Astrocyte (in vitro differentiated cells and primary cell): ENCODE measurements at regions not wholly inside any gene's neighbourhood (a gene's known extent, or its start where the extent isn't known, plus 50 kb on each side); places are given as distances from the start of the nearest gene placed in this dataset.

ENCODE experiments used
- DNase-seq: peaks from one replicate; pipeline ENCODE4 v3.0.0-alpha.2; 2010; ENCODE audit warnings: low read depth
- FAIRE-seq: peaks from 2 replicates; lab custom pipeline; 2011; peaks lifted over from hg19 to GRCh38; lab: Jason Lieb, UNC
- H2AFZ ChIP-seq: 2 replicates; pipeline ENCODE4 v1.6.0; 2012; ENCODE audit warnings: low read depth, low read length, inconsistent platforms
- H3K27ac ChIP-seq: 2 replicates; pipeline ENCODE4 v1.5.1; 2011; ENCODE audit warnings: low read depth, low read length, inconsistent platforms
- H3K27me3 ChIP-seq: 2 replicates; pipeline ENCODE4 v1.6.0; 2011; ENCODE audit warnings: low read length, inconsistent platforms; ENCODE audit not compliant: insufficient read depth
- H3K36me3 ChIP-seq: 2 replicates; pipeline ENCODE4 v1.5.1; 2011; ENCODE audit warnings: low read length, inconsistent platforms; ENCODE audit not compliant: insufficient read depth
- H3K4me1 ChIP-seq: 2 replicates; pipeline ENCODE4 v1.5.1; 2011; ENCODE audit warnings: low read length, inconsistent platforms; ENCODE audit not compliant: insufficient read depth
- H3K4me2 ChIP-seq: 2 replicates; pipeline ENCODE4 v1.6.0; 2012; ENCODE audit warnings: low read length, inconsistent platforms
- H3K4me3 ChIP-seq: 2 replicates; pipeline ENCODE4 v1.5.1; 2011; ENCODE audit warnings: low read depth, mild to moderate bottlenecking, low read length, inconsistent platforms; ENCODE audit not compliant: insufficient read depth
- H3K79me2 ChIP-seq: 2 replicates; pipeline ENCODE4 v1.6.0; 2012; ENCODE audit warnings: mild to moderate bottlenecking, low read length, inconsistent platforms; ENCODE audit not compliant: insufficient read depth
- H3K9ac ChIP-seq: 2 replicates; pipeline ENCODE4 v1.6.0; 2012; ENCODE audit warnings: mild to moderate bottlenecking, low read length, inconsistent platforms
- H3K9me3 ChIP-seq: 2 replicates; pipeline ENCODE4 v1.5.1; 2012; ENCODE audit warnings: low read depth, mild to moderate bottlenecking, low read length, inconsistent platforms; ENCODE audit not compliant: insufficient read depth
- H4K20me1 ChIP-seq: 2 replicates; pipeline ENCODE4 v1.6.0; 2012; ENCODE audit warnings: low read length, inconsistent platforms; ENCODE audit not compliant: insufficient read depth
- H3K27ac Mint-ChIP-seq: one replicate; pipeline ENCODE4 v1.8.0; 2021; ENCODE audit warnings: mild to moderate bottlenecking, mixed read lengths; ENCODE audit not compliant: unreplicated experiment
- H3K27me3 Mint-ChIP-seq: one replicate; pipeline ENCODE4 v1.8.0; 2021; ENCODE audit warnings: low read depth, mixed read lengths; ENCODE audit not compliant: unreplicated experiment
- H3K36me3 Mint-ChIP-seq: one replicate; pipeline ENCODE4 v1.8.0; 2021; ENCODE audit warnings: low read depth, mixed read lengths; ENCODE audit not compliant: unreplicated experiment
- H3K4me1 Mint-ChIP-seq: one replicate; pipeline ENCODE4 v1.8.0; 2021; ENCODE audit warnings: low read depth, mixed read lengths; ENCODE audit not compliant: unreplicated experiment
- H3K4me3 Mint-ChIP-seq: one replicate; pipeline ENCODE4 v1.8.0; 2021; ENCODE audit warnings: mild to moderate bottlenecking, moderate library complexity, mixed read lengths; ENCODE audit not compliant: unreplicated experiment
- H3K9me3 Mint-ChIP-seq: one replicate; pipeline ENCODE4 v1.8.0; 2021; ENCODE audit warnings: mild to moderate bottlenecking, mixed read lengths; ENCODE audit not compliant: unreplicated experiment
- EZH2 ChIP-seq: IDR thresholded peaks from 2 replicates; pipeline ENCODE4 v1.6.1; 2012; ENCODE audit warnings: mild to moderate bottlenecking, low read length, inconsistent platforms; ENCODE audit not compliant: insufficient read depth
- TF ChIP-seq, protein P1 (sequence below): IDR thresholded peaks from 2 replicates; pipeline ENCODE4 v1.5.1; 2011; ENCODE audit warnings: low read depth, mild to moderate bottlenecking, inconsistent platforms, low read length, moderate library complexity; ENCODE audit not compliant: insufficient read depth

DNA sequence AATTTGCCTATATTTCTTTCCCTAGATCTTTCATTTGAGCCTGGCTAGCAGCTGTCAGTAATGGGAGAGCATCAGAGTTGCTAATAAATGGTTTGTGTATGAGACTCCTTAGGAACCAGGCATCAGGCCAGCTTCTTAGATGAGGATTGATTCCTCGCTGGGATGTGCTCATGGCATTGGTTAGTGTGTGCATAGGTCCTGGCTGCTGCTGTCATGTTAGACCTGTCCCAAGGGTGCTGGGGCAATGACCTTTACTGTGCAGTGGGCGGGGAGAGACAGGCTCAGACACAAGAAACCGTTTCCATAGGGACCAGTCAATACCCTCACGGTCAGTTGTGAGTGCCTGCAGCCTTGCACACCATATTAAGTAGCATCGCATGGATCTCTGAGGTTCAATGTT lies 112.3 kb upstream of the NR3C1 start:
- Histone ChIP-seq H3K9me3 (no peaks in the 10 kb centered on the region), H2AFZ (no peak overlapping the region), H3K36me3 (no peaks in the 10 kb centered on the region), H3K79me2 (no peaks in the 10 kb centered on the region), H3K9ac (no peak overlapping the region), H3K27me3 (no peaks in the 10 kb centered on the region), H4K20me1 (no peaks in the 10 kb centered on the region), H3K4me3 (no peak overlapping the region), H3K4me2 (no peak overlapping the region), H3K27ac (no peak overlapping the region), H3K4me1 (no peaks in the 10 kb centered on the region)
- Mint-ChIP-seq H3K36me3 (no peaks in the 10 kb centered on the region), H3K4me3 (no peak overlapping the region), H3K9me3 (no peaks in the 10 kb centered on the region), H3K27ac (no peak overlapping the region), H3K27me3 (no peaks in the 10 kb centered on the region), H3K4me1 (no peaks in the 10 kb centered on the region)
- no peak for DNase-seq
- FAIRE-seq, result no peak
- TF ChIP-seq EZH2, result no peak
- TF ChIP-seq, protein P1, sequence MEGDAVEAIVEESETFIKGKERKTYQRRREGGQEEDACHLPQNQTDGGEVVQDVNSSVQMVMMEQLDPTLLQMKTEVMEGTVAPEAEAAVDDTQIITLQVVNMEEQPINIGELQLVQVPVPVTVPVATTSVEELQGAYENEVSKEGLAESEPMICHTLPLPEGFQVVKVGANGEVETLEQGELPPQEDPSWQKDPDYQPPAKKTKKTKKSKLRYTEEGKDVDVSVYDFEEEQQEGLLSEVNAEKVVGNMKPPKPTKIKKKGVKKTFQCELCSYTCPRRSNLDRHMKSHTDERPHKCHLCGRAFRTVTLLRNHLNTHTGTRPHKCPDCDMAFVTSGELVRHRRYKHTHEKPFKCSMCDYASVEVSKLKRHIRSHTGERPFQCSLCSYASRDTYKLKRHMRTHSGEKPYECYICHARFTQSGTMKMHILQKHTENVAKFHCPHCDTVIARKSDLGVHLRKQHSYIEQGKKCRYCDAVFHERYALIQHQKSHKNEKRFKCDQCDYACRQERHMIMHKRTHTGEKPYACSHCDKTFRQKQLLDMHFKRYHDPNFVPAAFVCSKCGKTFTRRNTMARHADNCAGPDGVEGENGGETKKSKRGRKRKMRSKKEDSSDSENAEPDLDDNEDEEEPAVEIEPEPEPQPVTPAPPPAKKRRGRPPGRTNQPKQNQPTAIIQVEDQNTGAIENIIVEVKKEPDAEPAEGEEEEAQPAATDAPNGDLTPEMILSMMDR, result no peak

DNA sequence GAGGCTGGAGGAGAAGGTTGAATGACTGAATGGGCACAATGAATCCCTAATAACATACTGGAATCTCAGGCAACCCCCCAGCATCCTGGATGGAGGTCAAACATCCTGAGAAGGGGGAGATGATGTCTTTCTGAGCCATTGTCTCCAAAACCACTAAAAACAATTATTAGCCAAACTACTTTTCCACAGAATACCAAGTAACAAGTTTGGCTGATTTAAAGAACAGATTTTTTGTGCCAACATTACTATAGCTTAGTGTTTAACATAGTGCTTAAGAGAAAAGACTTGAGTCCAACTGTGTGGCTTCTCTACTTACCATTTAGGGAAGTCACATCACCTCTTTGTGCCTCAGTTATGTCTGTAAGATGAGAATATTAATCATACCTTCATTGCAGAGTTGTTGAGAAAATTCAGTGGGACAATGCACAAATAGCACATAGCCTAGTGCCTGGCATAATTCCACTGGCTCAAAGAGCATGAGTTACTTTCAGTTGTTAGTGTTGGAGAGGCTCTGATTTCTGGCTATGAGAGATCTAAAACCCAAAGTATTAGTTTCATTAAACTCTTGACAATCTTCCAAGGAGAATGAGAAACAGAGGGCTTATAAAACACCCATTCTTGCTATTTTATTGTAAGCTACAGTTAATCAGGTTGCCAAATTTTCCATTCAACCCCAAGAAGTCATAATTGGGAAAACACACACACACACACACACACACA lies 111.3 kb upstream of the NR3C1 start:
- no peaks in the 10 kb centered on the region for H3K36me3 ChIP-seq
- no peak overlapping the region for H3K4me3 Mint-ChIP-seq
- H3K4me1 Mint-ChIP-seq, result no peaks in the 10 kb centered on the region
- no peak overlapping the region for H3K27ac Mint-ChIP-seq
- no peak overlapping the region for H3K27ac ChIP-seq
- H3K79me2 ChIP-seq, result no peaks in the 10 kb centered on the region
- no peaks in the 10 kb centered on the region for H3K27me3 ChIP-seq
- TF ChIP-seq EZH2, result no peak
- TF ChIP-seq, protein P1, result no peak
- no peaks in the 10 kb centered on the region for H3K36me3 Mint-ChIP-seq
- H3K9me3 Mint-ChIP-seq, result no peaks in the 10 kb centered on the region
- no peak overlapping the region for H3K9ac ChIP-seq
- H3K27me3 Mint-ChIP-seq, result no peaks in the 10 kb centered on the region
- H3K4me2 ChIP-seq, result no peak overlapping the region
- FAIRE-seq (peak; percentile 63), DNase-seq (peak; percentile 57)
- no peaks in the 10 kb centered on the region for H3K9me3 ChIP-seq
- no peak overlapping the region for H2AFZ ChIP-seq
- H4K20me1 ChIP-seq, result no peaks in the 10 kb centered on the region
- H3K4me3 ChIP-seq, result no peak overlapping the region
- H3K4me1 ChIP-seq, result no peaks in the 10 kb centered on the region

DNA sequence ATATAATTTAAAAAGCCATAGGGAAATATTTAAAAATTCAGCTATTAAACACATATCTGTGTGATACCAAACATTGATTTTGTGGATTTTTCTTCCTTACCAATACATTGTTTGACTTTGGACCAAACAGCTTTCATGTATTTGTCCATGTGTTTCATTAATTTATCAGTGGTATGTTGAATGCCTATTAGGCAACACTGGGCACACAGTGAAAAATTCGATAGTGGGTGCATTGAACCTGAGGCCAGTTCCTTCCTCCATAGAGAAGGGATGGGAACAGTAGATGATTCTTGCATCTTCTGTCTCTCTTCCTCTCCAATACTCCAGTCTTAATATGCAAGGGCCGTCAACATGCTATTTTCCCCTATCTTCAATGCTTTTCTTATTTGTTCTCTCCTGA lies 110.2 kb upstream of the NR3C1 start:
- Histone ChIP-seq H3K79me2 (no peaks in the 10 kb centered on the region), H3K4me1 (no peaks in the 10 kb centered on the region), H3K27me3 (no peaks in the 10 kb centered on the region), H3K27ac (no peak overlapping the region), H3K4me2 (no peak overlapping the region), H3K9me3 (no peaks in the 10 kb centered on the region), H3K4me3 (no peak overlapping the region), H4K20me1 (no peaks in the 10 kb centered on the region), H2AFZ (no peak overlapping the region), H3K9ac (no peak overlapping the region), H3K36me3 (no peaks in the 10 kb centered on the region)
- TF ChIP-seq, protein P1, result no peak
- TF ChIP-seq EZH2, result no peak
- FAIRE-seq (peak; percentile 72), DNase-seq (no peak)
- no peak overlapping the region for H3K4me3 Mint-ChIP-seq
- H3K36me3 Mint-ChIP-seq, result no peaks in the 10 kb centered on the region
- no peaks in the 10 kb centered on the region for H3K27me3 Mint-ChIP-seq
- no peak overlapping the region for H3K27ac Mint-ChIP-seq
- H3K9me3 Mint-ChIP-seq, result no peaks in the 10 kb centered on the region
- no peaks in the 10 kb centered on the region for H3K4me1 Mint-ChIP-seq
